ENCODE measurements at regions not wholly inside any gene's neighbourhood (a gene's known extent, or its start where the extent isn't known, plus 50 kb on each side); places are given as distances from the start of the nearest gene placed in this dataset.
A peak's percentile ranks its signal among the peaks of the same experiment; 100 is the strongest.
"Not testable (repeated sequence)": the region's sequence is repeated elsewhere in the genome, so short reads cannot be mapped to it uniquely, and the experiment has no call there.

GRCh38 chr12:131438881-131439280, 272.0 kb upstream of the SFSWAP start:
- H3K4me3 Mint-ChIP-seq: no peak overlapping the region
- no peaks in the 10 kb centered on the region for H3K9me3 Mint-ChIP-seq
- ATAC-seq: no peak
- H3K36me3 Mint-ChIP-seq (ENCODE audit: low read depth): no peaks in the 10 kb centered on the region
- no peak overlapping the region for H3K27ac Mint-ChIP-seq
- H3K4me1 Mint-ChIP-seq: no peaks in the 10 kb centered on the region
- H3K27me3 Mint-ChIP-seq: peaks cover 19% of the 10 kb centered on the region
- no peak for DNase-seq

GRCh38 chr12:131439752-131440151, 271.1 kb upstream of the SFSWAP start:
- not testable (repeated sequence) for H3K9me3 Mint-ChIP-seq; H3K4me1 Mint-ChIP-seq; H3K4me3 Mint-ChIP-seq; DNase-seq; H3K36me3 Mint-ChIP-seq (ENCODE audit: low read depth); ATAC-seq; H3K27ac Mint-ChIP-seq
- peaks cover 13% of the 10 kb centered on the region for H3K27me3 Mint-ChIP-seq

- H3K27ac Mint-ChIP-seq; H3K36me3 Mint-ChIP-seq (ENCODE audit: low read depth); H3K4me1 Mint-ChIP-seq; H3K27me3 Mint-ChIP-seq; H3K4me3 Mint-ChIP-seq; ATAC-seq; DNase-seq; H3K9me3 Mint-ChIP-seq: not testable (repeated sequence)
These were observed 270.5 kb upstream of the SFSWAP start for GRCh38 chr12:131440209-131441059.

DNA sequence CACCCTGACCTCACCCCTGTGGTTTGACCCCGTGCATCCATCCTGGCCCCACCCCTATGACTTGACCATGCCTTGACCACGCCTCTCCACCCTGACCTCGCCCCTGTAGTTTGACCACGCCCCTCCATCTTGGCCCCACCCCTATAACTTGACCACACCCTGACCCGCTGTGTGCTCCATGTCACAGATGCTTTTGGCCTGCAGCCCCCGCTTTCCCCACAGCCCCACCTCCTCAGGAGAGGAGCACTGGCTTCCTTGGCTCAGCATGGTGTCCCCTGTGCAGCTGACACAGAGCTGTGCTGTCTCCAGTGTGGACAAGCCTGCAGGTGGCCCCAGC, 269.9 kb upstream of the SFSWAP start:
- no peaks in the 10 kb centered on the region for H3K36me3 Mint-ChIP-seq (ENCODE audit: low read depth)
- H3K4me3 Mint-ChIP-seq: no peak overlapping the region
- no peak overlapping the region for H3K27ac Mint-ChIP-seq
- H3K4me1 Mint-ChIP-seq: no peaks in the 10 kb centered on the region
- peaks cover 10% of the 10 kb centered on the region for H3K27me3 Mint-ChIP-seq
- H3K9me3 Mint-ChIP-seq: no peaks in the 10 kb centered on the region
- ATAC-seq (no peak), DNase-seq (no peak)

GRCh38 chr12:131441638-131442336, 269.1 kb upstream of the SFSWAP start:
- Mint-ChIP-seq H3K36me3 (ENCODE audit: low read depth) (no peaks in the 10 kb centered on the region), H3K9me3 (no peaks in the 10 kb centered on the region), H3K4me1 (no peaks in the 10 kb centered on the region), H3K4me3 (no peak overlapping the region), H3K27me3 (peaks cover 2% of the 10 kb centered on the region), H3K27ac (no peak overlapping the region)
- DNase-seq (no peak), ATAC-seq (no peak)

GRCh38 chr12:131442337-131442918, 268.5 kb upstream of the SFSWAP start:
- DNase-seq: no peak
- H3K4me3 Mint-ChIP-seq: no peak overlapping the region
- H3K4me1 Mint-ChIP-seq: no peaks in the 10 kb centered on the region
- H3K27me3 Mint-ChIP-seq: no peaks in the 10 kb centered on the region
- ATAC-seq: no peak
- H3K27ac Mint-ChIP-seq: no peak overlapping the region
- H3K9me3 Mint-ChIP-seq: no peaks in the 10 kb centered on the region
- no peaks in the 10 kb centered on the region for H3K36me3 Mint-ChIP-seq (ENCODE audit: low read depth)

- Mint-ChIP-seq H3K27me3 (no peaks in the 10 kb centered on the region), H3K4me3 (no peak overlapping the region), H3K4me1 (no peaks in the 10 kb centered on the region), H3K9me3 (no peaks in the 10 kb centered on the region), H3K27ac (no peak overlapping the region), H3K36me3 (ENCODE audit: low read depth) (no peaks in the 10 kb centered on the region)
- ATAC-seq (no peak), DNase-seq (no peak)
These were observed 267.6 kb upstream of the SFSWAP start for GRCh38 chr12:131443019-131444000.

- Mint-ChIP-seq H3K36me3 (ENCODE audit: low read depth) (no peaks in the 10 kb centered on the region), H3K27me3 (no peaks in the 10 kb centered on the region), H3K27ac (no peak overlapping the region), H3K9me3 (no peaks in the 10 kb centered on the region), H3K4me1 (no peaks in the 10 kb centered on the region), H3K4me3 (no peak overlapping the region)
- no peak for ATAC-seq
- no peak for DNase-seq
These were observed 266.4 kb upstream of the SFSWAP start for GRCh38 chr12:131444220-131445164.

- Mint-ChIP-seq H3K36me3 (ENCODE audit: low read depth) (no peaks in the 10 kb centered on the region), H3K27ac (no peak overlapping the region), H3K4me3 (no peak overlapping the region), H3K4me1 (no peaks in the 10 kb centered on the region), H3K9me3 (no peaks in the 10 kb centered on the region), H3K27me3 (no peaks in the 10 kb centered on the region)
- ATAC-seq (no peak), DNase-seq (no peak)
These were observed 265.6 kb upstream of the SFSWAP start for GRCh38 chr12:131445184-131445774.

GRCh38 chr12:131445795-131446194, 265.1 kb upstream of the SFSWAP start:
- no peaks in the 10 kb centered on the region for H3K9me3 Mint-ChIP-seq
- H3K4me1 Mint-ChIP-seq: no peaks in the 10 kb centered on the region
- H3K4me3 Mint-ChIP-seq: no peak overlapping the region
- H3K27ac Mint-ChIP-seq: no peak overlapping the region
- ATAC-seq (no peak), DNase-seq (no peak)
- H3K36me3 Mint-ChIP-seq (ENCODE audit: low read depth): no peaks in the 10 kb centered on the region
- no peaks in the 10 kb centered on the region for H3K27me3 Mint-ChIP-seq

DNA sequence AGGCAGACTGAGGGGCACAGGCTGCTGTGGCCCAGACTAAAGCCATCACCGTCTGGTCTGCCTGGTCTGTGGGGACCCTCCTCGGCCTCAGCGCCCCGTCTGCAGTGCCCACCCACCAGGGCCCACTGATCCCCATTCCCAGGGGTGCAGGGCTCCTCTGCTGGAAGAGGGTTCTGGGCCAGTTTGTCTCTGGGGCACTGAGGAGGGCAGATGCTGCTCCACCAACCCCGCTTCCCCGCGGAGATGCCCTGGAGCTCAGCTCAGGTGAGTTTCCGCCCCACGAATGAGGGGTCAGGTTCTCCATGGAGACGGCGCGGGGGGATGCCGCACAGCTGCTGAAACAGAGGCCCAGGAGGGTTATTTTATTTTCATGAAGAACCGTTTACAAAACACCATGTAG, 263.3 kb upstream of the SFSWAP start:
- not testable (repeated sequence) for H3K36me3 Mint-ChIP-seq (ENCODE audit: low read depth); ATAC-seq; H3K9me3 Mint-ChIP-seq; DNase-seq; H3K27ac Mint-ChIP-seq; H3K4me1 Mint-ChIP-seq; H3K4me3 Mint-ChIP-seq; H3K27me3 Mint-ChIP-seq

DNA sequence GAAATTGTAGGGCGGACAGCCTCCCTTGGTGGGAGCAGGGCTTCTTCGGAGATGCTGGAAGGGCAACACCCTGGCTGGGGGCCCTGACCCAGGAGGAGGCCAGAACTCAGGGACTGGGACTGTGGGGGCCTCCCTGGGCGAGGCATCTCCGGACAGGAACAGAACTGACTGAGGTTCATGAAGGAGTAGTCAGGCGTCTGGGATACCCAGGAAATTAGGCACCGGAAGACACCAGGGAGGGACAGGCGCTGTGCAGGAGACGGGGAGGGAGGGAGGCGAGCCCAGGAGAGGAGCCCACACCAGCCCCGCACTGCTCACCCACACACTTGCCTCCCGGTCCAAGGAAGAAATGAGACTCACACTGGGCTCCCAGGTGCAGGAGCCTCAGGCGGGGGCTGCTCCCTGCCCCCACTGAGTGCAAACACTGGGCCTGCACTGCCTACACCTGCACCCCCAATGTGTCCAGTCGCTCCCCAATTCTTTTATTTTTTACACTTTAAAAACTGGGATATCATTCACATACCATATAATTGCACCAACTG, 262.6 kb upstream of the SFSWAP start:
- Mint-ChIP-seq H3K9me3 (no peaks in the 10 kb centered on the region), H3K36me3 (ENCODE audit: low read depth) (no peaks in the 10 kb centered on the region), H3K4me1 (no peaks in the 10 kb centered on the region), H3K27me3 (peaks cover 3% of the 10 kb centered on the region), H3K4me3 (no peak overlapping the region), H3K27ac (no peak overlapping the region)
- DNase-seq: no peak
- ATAC-seq: peak; percentile 6

GRCh38 chr12:131449027-131449426, 261.9 kb upstream of the SFSWAP start:
- no peaks in the 10 kb centered on the region for H3K36me3 Mint-ChIP-seq (ENCODE audit: low read depth)
- H3K27ac Mint-ChIP-seq: no peak overlapping the region
- no peaks in the 10 kb centered on the region for H3K4me1 Mint-ChIP-seq
- H3K9me3 Mint-ChIP-seq: no peaks in the 10 kb centered on the region
- peaks cover 3% of the 10 kb centered on the region for H3K27me3 Mint-ChIP-seq
- no peak overlapping the region for H3K4me3 Mint-ChIP-seq
- ATAC-seq (no peak), DNase-seq (no peak)

All from activated naive CD8-positive, alpha-beta T cell treated with anti-CD3 and anti-CD28 coated beads, Interleukin-2, amount 50 U/mL, for 24 hours (primary cell).